NK-92 treated with Interleukin-12 subunit alpha and Interleukin-12 subunit beta, amount 100 ng/mL, for 24 hours (cell line): ENCODE measurements at regions not wholly inside any gene's neighbourhood (a gene's known extent, or its start where the extent isn't known, plus 50 kb on each side); places are given as distances from the start of the nearest gene placed in this dataset.

ENCODE experiments used
- DNase-seq: peaks from one replicate; lab custom pipeline; 2025; lab: John Stamatoyannopoulos, UW

DNA sequence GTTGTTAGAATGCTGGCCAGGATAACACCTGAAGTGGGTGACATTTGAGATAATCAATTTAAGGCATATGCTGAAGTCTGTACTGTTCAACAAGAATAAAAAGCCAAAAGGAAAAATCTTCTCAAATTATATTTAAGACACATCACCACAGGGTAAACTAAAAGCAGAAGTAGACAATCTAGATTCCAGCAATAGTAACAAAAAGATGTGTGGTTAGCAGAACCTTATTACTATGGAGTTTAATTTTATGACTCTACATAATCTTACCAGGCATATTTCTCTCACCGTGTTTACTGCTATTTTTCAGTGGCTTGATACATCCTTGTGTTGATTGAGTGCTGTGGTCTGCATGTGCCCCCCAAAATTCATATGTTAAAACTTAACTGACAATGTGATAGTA is 300.4 kb upstream of the ZP4 start:
- DNase-seq: no peak

DNA sequence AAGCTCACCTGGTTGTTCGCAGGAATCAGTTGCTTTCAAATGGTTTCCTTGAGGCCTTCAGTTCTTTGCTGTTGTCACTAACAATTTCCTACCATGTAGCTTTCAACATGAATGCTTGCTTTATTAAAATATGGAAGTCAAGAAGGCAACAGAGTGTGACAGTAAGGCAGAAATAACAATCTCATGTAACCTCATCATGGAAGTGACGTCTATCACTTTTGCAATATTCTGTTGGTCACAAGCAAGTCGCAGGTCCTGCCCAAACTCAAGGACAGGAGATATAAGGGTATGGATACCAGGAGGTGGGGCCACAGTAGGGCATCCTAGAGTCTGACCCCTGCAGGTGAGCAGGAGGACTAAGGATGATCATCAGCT is 296.8 kb upstream of the ZP4 start:
- DNase-seq: no peak

- no peak for DNase-seq
Measured at GRCh38 chr1:238186887-238187574, 296.3 kb upstream of the ZP4 start.

GRCh38 chr1:238177960-238178645 is 287.4 kb upstream of the ZP4 start:
- no peak for DNase-seq

DNA sequence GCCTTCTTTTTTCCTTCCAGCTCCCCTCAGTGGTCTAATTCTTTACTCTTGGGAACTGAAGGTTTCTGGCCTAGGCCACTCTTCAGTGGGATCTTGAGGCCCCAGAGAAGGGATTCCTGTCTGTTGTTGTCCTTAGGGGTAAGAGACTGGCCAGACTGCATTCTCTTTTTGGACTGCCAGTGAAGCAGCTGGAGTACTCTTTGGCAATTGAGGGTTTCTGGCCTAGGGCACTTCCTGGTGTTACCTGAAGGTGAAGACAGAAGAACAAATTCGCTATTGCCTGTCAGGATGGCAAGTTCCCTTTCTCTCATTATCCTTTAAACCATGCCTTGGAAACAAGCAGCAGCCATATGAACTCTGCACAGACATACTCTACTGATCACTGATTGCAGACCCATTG is 286.6 kb upstream of the ZP4 start:
- DNase-seq: no peak

DNA sequence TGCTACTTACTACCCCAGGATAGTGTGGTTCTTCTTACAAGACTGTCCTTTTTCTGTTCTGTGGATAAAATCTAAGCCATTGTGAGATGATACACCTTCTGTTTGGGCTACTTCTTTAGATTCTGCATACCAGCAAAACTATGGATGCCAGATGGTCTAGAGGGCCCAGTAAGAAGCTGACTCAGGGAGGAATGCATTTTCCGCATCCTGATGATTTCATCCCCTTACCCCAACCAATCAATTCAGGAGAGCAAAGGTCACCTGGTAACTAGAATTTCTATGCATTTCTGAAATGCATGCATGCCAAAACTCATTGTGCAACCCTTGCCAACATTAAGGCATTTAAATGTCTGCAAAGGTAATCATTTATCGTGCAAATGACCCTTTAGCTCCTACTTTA is 285.7 kb upstream of the ZP4 start:
- DNase-seq: no peak

- no peak for DNase-seq
Measured at GRCh38 chr1:238171985-238172384, 281.3 kb upstream of the ZP4 start.

GRCh38 chr1:238161955-238162354 is 271.2 kb upstream of the ZP4 start:
- DNase-seq: no peak

GRCh38 chr1:238153939-238154338 is 263.2 kb upstream of the ZP4 start:
- no peak for DNase-seq

- DNase-seq: no peak
Measured at GRCh38 chr1:238153253-238153652, 262.5 kb upstream of the ZP4 start.

DNA sequence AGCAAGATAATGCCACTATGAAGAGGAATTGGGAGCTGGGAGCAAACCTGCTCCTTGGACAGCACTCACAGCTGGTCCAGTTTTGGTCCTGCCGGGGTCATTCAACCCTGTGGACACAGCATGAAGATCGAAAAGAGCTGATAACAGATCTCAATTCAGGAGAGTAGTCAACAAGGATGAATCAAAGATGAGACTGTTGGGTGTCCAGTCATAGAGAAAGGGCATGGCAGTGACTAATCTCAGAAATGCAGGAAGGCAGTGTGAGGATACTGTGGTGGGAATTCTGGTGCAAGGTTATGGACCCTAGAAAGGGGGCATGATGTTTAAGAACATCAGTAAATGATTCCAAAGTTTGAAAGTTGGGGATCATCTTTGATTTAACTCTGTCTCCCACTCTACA is 261.4 kb upstream of the ZP4 start:
- no peak for DNase-seq

- no peak for DNase-seq
Measured at GRCh38 chr1:238143038-238143437, 252.3 kb upstream of the ZP4 start.

DNA sequence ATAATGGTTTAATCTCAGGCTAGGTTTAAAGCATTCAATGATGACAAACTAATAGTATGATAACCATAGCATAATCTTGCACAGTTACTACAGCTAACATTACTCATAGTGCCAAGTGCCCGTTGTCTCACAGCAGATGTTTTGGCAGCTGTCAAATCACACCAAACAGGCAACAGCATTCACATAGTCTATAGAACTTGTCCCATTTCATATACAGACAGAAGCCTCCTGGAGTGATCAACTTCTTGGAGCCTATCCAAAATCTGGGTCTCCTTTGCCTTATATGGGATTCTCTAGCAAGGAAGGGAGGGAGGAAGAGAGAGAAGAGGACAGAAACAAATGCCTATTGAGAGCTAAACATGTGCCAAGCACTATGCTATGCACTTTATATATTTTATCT is 250.6 kb upstream of the ZP4 start:
- no peak for DNase-seq

- no peak for DNase-seq
Measured at GRCh38 chr1:238139713-238140112, 249.0 kb upstream of the ZP4 start.

DNA sequence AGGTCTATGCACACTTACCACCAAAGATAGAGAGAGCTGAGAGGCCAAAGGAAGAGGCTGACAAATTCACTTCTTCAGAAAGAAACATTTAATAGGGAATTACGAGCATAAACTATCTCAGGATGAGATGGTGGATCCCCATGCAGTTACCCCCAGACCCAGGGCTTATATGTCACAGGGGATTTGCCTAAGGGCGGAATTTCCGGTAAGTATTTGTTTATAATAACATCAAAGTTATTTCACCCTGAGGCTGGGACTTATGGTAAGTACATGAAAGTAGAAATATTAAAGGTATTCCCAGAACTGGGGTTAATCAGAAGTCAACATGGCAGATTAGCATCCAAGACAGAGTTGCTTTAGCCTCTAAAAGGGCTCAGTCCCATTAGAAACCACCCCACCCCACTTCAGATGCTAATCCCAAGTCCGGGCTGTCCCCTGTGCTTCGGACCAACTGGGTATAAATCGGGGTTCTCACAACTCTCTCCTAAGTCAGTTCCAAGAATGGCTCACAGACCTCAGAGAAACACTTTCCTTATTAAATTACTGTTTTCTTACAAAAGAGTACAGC is 247.4 kb upstream of the ZP4 start:
- no peak for DNase-seq

DNA sequence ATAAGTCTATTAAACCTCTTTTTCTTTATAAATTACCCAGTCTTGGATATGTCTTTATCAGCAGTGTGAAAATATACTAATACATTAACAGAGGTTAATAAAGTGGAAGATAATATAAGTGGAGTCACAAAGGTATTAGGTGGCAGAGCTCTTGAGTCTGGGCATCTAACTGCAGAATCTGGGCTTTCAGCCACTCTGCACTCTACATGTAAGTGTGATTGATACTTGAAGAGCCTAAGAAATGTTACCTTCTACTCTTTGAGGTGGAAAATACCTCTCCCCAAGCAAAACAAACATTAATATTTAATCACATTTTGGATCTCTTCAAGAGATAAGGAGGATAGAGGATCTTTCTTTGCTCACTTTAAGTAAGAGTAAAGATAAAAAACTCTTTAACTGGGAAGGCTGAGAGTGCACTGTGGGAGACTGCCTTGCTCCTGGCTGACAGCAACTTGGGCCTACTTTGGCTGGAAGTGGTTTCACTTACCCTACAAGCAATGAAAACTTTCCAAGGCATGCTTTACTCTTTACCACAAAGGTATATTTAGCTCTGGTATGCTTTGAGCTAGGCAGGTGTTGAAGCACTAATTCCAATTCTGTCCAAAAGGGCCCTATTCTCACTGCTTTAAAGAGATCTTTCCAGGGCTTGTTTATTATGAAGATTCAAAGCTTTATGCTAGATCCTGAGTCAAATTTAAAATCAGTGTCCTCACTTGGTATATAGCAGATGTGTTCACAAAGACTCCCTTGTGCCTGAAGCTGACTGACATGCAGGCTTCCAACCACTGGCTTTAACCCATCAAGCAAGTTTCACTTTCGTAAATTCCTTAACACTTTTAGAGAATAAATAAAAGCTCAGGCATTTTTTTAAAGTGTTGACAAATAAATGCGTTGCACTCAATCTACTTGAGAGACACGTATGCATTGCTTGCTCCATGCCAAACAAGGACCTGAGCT is 245.3 kb upstream of the ZP4 start:
- no peak for DNase-seq

- no peak for DNase-seq
Measured at GRCh38 chr1:238129677-238130076, 239.0 kb upstream of the ZP4 start.

- no peak for DNase-seq
Measured at GRCh38 chr1:238123201-238123600, 232.5 kb upstream of the ZP4 start.

DNA sequence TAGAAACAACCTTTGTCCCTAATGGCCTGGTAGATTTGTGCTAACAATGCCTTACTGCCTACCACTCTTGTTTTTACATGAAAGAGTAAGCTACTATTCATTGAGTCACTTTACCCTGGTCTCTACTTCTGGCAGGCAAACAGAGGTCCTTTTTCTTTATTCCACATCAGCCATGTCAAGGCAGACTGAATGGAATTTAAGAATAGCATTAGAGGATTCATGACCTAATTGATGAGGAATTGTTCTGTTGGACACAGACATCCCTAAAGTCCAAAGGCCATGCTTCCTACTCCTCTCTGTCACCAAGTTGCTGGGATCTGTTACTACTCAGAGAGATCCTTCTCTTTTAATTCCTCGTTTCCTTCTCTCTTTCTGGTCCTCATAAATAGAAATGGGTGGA is 229.1 kb upstream of the ZP4 start:
- DNase-seq: no peak

- DNase-seq: no peak
Measured at GRCh38 chr1:238119060-238119459, 228.3 kb upstream of the ZP4 start.

GRCh38 chr1:238115852-238116251 is 225.1 kb upstream of the ZP4 start:
- DNase-seq: no peak

- DNase-seq: no peak
Measured at GRCh38 chr1:238112952-238113621, 222.4 kb upstream of the ZP4 start.
